Activated T-helper 1 cell treated with Interleukin-2 at 50 U/mL for 16 hours (primary cell): ENCODE measurements at regions not wholly inside any gene's neighbourhood (a gene's known extent, or its start where the extent isn't known, plus 50 kb on each side); places are given as distances from the start of the nearest gene placed in this dataset.

Experiments used
- DNase-seq: peaks from one replicate; pipeline ENCODE4 v3.0.0-alpha.2; 2020; ENCODE audit warnings: low read depth

DNA sequence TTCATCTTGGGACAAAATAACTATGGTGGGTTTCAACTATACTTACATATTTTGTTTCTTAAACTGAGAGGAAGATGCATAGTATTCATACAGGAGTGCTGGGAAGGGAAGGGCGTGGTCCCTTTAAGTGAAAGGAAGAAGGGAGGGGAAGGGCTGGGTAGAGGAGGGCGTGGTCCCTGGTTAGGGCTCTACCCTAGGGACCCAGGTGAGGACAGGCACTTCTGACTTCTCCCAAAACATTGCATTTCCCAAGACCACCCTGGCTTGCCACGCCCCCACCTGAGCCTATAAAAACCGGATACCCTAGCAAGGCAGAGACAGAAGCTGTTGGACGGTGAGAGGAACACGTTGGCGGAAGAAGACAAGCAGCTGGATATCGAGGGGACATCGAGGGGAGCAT is 157.6 kb upstream of the PLXNA4 start:
- DNase-seq: no peak

DNA sequence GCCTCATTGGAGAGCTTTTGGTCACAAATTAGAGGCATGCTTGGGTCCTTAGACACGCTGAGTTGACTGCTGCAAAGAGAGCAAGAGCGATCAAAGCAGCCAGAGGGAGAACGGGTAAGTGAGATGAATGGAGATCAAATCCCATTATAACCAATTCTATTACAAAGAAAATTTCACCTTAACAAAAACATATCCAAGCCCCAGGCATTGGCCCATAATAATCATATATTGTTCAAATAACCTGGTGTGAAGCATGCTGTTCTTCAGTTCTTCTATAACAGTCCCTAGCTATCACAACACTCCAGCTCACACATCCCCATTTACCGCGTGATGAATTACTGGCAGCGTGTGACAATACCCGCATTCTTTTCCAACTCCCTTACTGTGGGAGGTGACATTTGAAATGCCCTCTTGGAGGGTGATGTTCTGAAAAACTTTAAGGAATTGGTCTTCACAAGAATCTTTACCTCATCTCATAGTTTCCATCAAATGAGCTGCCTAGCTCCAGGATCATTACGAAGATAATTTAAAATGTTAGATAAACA is 156.1 kb upstream of the PLXNA4 start:
- no peak for DNase-seq

DNA sequence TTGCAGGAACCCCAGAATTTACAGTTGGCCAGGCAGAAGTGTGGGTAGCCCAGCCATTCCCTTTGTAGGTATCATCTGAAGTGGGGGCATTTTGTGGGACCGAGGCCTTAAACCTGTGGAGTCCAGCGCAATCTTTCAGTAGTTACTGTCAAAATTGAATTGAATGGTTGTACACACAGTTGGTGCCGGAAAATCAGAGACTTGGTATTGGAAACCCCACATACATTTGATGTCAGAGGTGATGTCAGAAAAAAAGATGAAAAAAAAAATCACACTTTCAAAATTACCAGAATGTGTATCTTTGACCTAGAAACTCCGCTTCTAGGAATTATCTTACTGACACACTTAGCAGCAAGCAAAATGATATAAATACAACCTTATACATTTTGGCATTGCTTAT is 153.8 kb upstream of the PLXNA4 start:
- no peak for DNase-seq

DNA sequence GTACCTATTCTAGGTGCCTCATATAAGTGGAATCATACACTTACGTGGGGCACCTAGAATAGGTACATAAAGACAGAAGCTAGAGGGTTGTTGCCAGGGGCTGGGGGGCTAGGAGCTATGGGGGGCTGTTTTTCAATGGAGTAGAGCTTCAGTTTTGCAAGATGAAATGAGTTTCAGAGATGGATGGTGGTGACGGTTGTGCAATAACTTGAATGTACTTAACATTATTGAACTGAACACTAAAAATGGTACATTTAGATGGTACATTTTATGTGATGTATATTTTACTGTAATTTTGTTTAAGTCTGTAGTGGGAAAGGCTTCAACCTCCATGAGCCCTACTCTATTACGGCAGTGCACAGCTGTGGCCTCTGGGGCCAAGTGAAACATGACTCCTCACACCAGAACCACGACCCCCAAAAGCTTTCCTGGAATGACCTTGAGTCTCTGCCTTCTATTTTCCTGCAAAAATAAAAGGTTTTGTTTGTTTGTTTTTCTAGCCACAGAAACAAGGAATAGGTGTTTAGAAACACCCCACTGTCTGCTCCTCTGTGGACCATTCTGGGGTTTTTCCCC is 147.3 kb upstream of the PLXNA4 start:
- no peak for DNase-seq

DNA sequence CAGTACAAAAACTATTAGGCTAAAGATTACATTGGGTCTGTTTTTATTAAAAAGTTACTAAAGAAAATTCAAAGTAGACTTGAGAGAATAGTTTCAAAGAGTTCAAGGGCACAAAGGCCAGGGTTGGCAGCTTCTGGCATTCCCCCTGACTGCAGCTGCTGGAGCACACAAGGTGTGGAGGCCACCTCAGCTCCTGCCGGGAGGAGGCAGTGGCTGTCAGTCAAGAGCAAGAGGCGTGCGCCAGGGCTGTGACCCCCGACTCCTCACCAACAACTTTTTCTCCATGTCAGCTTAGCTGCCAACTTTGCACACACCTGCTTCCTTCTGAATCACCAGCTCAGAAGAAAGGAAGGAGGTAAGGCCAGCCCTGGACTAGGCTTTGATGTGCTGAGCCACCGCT is 144.6 kb upstream of the PLXNA4 start:
- no peak for DNase-seq

- no peak for DNase-seq
Observed at GRCh38 chr7:132713893-132714292, 137.6 kb upstream of the PLXNA4 start.

DNA sequence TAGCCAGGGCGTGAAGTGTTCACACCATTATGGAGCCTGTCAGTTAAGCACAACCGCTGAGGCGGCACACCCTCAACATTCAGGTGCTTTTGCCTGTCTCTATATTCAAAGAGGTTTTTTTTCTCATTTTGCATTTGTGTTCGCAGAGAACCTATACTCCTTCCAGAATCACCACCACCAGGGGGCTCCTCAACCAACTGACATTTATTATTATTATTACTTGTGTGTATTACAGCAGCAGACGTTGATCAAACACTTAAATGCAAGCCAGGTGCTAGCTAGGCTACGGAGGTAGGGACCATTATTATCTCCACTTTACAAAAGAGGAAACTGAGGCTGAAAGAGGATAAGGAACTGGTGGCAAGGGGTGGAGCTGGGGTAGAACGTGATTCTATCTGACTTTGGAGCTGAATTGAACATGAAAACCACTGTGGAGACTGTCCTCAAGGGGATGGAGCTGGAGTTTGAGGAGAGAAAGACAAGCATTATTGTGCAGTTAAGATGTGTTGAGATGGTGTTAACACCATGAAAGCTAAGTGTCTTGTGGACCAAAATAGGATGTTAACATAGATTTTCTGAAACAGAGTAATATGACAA is 133.8 kb upstream of the PLXNA4 start:
- DNase-seq: no peak

- no peak for DNase-seq
Observed at GRCh38 chr7:132708470-132708869, 132.2 kb upstream of the PLXNA4 start.

- DNase-seq: no peak
Observed at GRCh38 chr7:132705146-132705545, 128.9 kb upstream of the PLXNA4 start.

GRCh38 chr7:132703742-132704141 is 127.5 kb upstream of the PLXNA4 start:
- no peak for DNase-seq

DNA sequence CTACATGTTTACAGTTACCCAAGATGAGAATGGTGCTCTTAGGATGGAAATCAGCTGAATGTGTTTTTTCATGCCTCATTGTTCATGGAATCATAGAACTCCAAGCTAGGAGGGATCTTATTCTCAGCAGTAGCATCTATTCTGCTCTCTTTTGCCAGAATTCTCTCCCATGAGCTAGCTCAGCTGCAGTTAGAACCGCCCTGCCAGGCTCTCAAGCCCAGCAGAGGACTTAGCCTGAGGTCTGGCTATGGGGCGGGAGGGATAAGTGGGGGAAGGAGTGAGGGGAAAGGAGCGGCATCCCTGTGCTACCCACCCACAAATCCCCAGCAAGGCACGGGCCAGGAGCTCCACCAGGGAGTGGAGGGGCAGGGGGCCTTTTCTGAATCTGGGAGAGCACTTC is 120.7 kb upstream of the PLXNA4 start:
- no peak for DNase-seq

- no peak for DNase-seq
Observed at GRCh38 chr7:132696332-132696731, 120.1 kb upstream of the PLXNA4 start.

DNA sequence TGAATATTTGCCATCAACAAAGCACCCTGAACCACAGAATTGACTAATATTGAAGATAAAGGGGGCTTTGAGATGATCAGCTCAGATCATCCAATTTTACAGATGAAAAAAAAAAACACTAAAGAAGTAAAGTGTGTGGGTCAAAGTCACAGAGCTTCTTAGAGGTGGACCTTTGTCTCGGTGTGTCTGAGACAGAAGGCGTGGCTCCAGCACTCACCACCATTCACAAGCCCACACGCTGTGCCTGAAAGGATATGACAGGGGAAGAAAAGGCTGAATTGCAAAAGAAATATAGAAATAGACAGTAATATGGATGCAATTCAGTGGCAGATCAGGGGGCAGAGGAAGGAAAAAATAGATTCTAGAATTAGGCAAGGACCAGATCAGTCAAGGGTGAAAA is 114.9 kb upstream of the PLXNA4 start:
- DNase-seq: no peak

DNA sequence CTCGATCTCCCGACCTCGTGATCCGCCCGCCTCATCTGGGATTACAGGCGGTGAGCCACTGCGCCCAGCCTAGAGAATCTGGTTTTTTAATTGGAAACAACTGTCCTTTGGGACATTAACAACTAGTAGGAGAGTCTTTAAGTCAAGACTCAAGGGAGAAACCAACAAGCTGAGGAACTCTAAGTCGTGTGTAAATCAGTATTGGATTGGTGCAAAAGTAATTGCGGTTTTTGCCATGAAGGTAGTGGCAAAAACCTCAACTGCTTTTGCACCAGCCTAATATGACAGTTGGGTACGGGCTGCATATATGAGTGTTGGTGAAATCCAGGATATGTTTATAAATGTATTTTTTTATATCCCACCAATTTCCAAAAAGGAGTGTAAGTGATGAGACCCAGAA is 113.9 kb upstream of the PLXNA4 start:
- no peak for DNase-seq

GRCh38 chr7:132687981-132688383 is 111.7 kb upstream of the PLXNA4 start:
- DNase-seq: no peak

DNA sequence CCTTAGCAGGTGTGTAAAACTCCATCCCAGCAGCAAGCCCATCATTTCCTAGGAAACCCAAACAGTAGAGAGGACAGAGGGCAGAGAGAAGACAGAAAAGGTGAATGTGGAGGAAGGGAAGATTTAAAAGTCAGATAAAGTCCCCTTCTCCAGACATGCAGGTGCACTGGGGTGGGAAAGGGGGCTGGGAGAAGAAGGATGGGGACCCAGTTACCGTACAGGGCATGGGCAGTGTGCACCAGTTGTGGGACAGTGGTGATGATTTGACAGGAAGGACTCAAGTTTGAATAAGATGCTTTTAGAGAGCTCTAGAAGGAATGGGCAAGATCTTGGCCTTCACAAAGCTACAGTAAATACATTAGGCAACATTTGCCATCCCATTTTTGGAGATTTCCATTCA is 110.7 kb upstream of the PLXNA4 start:
- no peak for DNase-seq

GRCh38 chr7:132685277-132685676 is 109.0 kb upstream of the PLXNA4 start:
- no peak for DNase-seq

DNA sequence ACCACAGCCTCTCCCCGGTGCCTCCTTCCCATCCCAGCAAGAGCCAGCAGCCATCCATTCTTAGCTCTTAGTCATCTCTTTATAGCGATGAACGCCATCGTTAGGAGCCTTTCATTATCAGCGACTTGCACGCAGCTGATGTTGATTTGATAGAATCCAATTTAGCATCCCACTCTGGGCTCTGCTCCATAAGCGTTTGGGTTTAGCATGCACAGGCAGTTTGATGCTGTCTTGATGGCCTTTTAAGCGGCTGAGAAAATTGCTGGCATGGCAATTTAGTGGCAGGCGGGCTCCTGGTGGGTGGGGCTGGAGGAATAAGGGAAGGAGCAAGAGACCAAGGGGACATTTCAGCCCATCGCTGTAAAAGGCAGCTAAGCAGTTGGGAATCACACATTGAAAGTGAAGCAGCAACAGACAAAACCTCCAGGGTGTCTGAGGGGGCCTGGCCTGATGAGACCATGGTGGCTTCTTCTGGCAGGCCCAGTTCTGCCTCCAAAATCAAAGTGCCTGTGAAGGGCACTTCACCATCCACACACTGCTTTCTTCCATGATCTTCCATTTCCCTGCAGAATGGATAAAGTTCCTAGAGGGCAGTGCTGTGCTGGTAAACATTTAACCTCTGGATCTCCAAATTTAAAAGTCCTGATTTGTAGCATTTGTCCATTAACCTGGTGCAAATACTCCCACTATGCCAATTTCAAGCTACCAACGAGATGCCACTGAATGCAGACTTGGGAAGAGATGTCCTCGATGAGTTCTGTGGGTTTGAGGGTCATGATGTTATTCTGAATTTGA is 107.8 kb upstream of the PLXNA4 start:
- DNase-seq: no peak

DNA sequence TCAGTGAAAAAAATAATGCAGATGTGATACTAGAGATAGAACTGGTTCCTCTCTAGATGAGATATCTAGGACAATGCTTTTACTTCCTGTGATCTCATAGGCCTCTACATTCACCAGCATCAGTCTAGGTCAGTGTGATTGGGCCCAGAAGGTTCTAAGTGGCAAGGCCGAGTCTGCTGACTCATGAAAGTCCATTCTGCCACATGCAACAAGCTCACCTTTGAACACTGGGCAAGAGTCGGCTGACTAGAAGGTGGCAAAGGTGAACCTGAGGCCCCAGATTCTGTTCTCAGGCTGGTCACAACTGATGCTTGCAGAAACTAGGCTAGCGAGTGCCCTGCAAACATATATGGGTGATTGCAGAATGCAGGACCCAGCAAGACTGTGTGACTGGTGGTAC is 105.7 kb upstream of the PLXNA4 start:
- DNase-seq: no peak

DNA sequence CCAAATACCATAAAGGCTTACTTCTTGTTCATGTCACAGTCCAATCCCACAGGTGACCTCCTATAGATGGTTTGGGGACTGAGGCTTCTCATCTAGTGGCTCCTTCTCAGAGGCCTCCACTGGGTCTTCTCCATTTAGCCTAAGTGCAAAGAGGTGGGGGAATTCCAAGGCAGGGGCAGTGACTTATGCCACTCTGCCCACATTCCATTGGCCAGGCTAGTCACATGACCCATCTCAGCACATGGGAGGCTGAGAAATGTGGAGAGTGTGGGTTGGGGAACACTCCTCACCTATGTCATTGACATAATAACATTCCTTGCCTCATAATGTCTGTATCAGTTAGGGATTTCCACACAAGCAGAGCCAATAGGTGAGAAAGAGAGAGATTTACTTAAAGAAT is 104.3 kb upstream of the PLXNA4 start:
- DNase-seq: no peak

DNA sequence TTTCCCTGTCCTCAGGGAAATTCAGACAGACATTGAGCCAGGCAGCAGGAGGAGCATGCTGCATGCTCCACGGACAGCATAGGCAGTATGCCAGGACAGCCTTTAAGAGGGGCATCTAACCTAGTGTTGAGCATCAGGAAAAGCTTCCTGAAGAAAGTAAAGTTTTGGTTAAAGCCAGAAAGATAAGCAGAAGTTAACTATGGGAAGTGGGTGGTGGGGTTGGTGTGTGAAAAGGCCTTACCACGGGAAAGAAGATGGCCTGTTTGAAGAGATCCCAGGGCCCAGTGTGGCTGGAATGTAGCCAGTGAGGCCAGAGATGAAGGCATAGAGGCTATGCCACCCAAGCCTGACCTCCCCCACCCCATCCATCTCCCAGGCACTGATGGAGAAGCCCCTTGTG is 102.4 kb upstream of the PLXNA4 start:
- no peak for DNase-seq

DNA sequence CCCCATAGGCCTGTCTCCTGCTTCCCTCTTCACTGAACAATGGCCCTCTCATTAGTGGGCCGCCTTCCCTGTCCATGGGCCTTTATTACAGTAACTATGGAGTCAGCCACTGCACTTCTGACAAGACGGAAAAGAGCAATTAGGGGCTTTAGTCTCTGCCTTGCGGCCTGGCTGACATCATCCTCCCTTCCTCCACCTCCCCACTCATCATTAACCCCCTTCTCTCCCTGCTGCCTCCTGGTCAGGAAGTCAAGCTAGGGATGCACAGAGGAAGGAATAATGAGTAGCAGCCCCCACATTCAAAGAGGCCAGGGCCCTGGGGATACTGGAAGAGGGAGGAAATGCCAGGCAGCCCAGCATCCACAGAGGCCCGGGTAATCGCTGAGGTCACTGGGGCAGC is 101.6 kb upstream of the PLXNA4 start:
- no peak for DNase-seq

DNA sequence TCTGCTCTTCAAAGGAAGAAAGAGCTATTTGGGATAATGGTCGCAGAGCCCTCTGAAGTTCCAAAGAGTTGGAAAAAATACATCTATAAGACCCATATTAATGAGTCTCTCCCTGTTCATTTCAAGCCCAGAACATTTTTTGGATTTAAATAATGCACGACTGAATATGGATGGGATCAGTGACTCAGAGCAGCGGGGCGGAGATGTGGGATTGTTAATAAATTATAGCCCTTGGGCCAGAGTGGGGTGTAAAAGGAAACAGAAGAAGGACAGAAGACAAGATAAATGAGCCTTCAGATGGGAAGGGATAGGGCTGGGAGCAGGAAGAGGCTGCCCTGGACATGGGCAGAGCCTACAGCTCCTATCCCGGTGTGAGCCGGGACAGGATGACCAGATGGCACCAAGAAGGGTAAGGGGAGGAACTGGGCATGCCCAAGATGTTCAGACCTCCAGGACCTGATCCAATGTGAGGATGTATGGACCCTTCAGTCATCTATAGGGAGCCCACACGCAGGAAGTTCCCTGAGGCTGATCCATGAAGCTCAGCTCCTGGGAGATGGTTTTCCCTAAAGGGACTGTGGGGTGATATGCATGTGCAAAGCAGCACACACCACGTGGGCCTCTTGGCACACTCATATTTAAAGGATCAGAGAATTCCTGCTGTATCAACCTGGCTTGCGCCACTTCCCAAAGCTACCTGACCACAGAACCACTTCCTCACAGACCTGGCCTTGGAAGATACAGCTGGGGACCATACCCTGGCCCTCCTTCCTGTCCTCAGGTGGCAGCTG is 96.1 kb upstream of the PLXNA4 start:
- DNase-seq: no peak
